HCT116 (cell line): ENCODE measurements at regions not wholly inside any gene's neighbourhood (a gene's known extent, or its start where the extent isn't known, plus 50 kb on each side); places are given as distances from the start of the nearest gene placed in this dataset.

ENCODE experiments used
- ATAC-seq: fragments of 200-7000 bp; cut with Tn5 transposase; 2 replicates; pipeline ENCODE4 v1.9.1; 2020; ENCODE audit warnings: mild to moderate bottlenecking, moderate library complexity
- BruUV-seq: library from RNA; stranded (reverse); fragments of 400-500 nt; replicated peaks from 2 replicates; lab custom pipeline; 2021; lab: Mats Ljungman, UMichigan
- CTCF ChIA-PET: fragments of 300-600 bp; sonication (Branson Sonifier 250); formaldehyde crosslinking; loops from one replicate; lab custom pipeline; 2021; ENCODE audit warnings: antibody characterized with exemption; lab: Charles Lee
- POLR2A ChIA-PET: fragments of 300-600, 350-600 bp; sonication (Branson Sonifier 250); formaldehyde crosslinking; loops from one replicate; lab custom pipeline; 2021; ENCODE audit warnings: antibody characterized with exemption; lab: Charles Lee
- RAD21 ChIA-PET, 2 experiments: fragments of 300-600 bp; sonication (Branson Sonifier 250); formaldehyde crosslinking; loops; one replicate each; lab custom pipeline; 2023; ENCODE audit warnings: low total read pairs in 2 of 2; ENCODE audit not compliant: uncharacterized antibody in 2 of 2, unreplicated experiment in 2 of 2, low non-redundant PET in 1 of 2; lab: Charles Lee
- DNase-seq: peaks from one replicate; pipeline ENCODE4 v3.0.0-alpha.2; 2010; ENCODE audit warnings: low read depth, low spot score
- H2AFZ ChIP-seq: fragments of 200-600 bp; shearing (Covaris generic), sonication (generic); 2 replicates; pipeline ENCODE4 v1.6.1; 2017; ENCODE audit warnings: low read depth, mixed run types, mixed read lengths, antibody characterized with exemption, low read length; ENCODE audit not compliant: poor library complexity, severe bottlenecking
- H3K27ac ChIP-seq: 2 replicates; pipeline ENCODE4 v1.5.1; 2012; ENCODE audit warnings: low read depth, low read length
- H3K27me3 ChIP-seq: fragments of 200-600 bp; sonication (generic); 2 replicates; pipeline ENCODE4 v1.6.1; 2016; ENCODE audit warnings: mixed run types, low read length, mixed read lengths; ENCODE audit not compliant: insufficient read depth
- H3K36me3 ChIP-seq, 2 experiments: fragments of 200-500 bp in 1 of 2; fragments of 200-600 bp in 1 of 2; sonication (Bioruptor generic) in 1 of 2; sonication (generic) in 1 of 2; 2 replicates each; pipeline versions ENCODE4 v1.5.1 to v1.6.1; 2014 to 2016; ENCODE audit warnings: low read length in 2 of 2, inconsistent platforms in 1 of 2, mixed read lengths in 1 of 2, mixed run types in 1 of 2; ENCODE audit not compliant: insufficient read depth in 2 of 2, control insufficient read depth in 1 of 2
- H3K4me1 ChIP-seq, 2 experiments: fragments of 200-600 bp in 1 of 2; sonication (generic) in 1 of 2; 2 replicates each; pipeline versions ENCODE4 v1.5.1 to v1.6.1; 2012 to 2017; ENCODE audit warnings: low read length in 2 of 2, inconsistent platforms in 1 of 2, mild to moderate bottlenecking in 1 of 2, mixed read lengths in 1 of 2, mixed run types in 1 of 2, moderate library complexity in 1 of 2; ENCODE audit not compliant: insufficient read depth in 2 of 2, control insufficient read depth in 1 of 2
- H3K4me2 ChIP-seq: fragments of 200-600 bp; sonication (generic); 2 replicates; pipeline ENCODE4 v1.6.1; 2017; ENCODE audit warnings: mixed run types, low read length, mixed read lengths
- H3K4me3 ChIP-seq, 2 experiments: fragments of 200-600 bp in 1 of 2; sonication (generic) in 1 of 2; replicated peaks in 1 of 2; 2 replicates each; pipeline ENCODE4 v1.5.1; 2011 to 2016; ENCODE audit warnings: low read length in 2 of 2, control low read depth in 1 of 2, low read depth in 1 of 2, mild to moderate bottlenecking in 1 of 2, mixed read lengths in 1 of 2, mixed run types in 1 of 2
- H3K79me2 ChIP-seq: fragments of 200-600 bp; sonication (generic); 2 replicates; pipeline ENCODE4 v1.6.1; 2017; ENCODE audit warnings: mild to moderate bottlenecking, mixed run types, low read length, moderate library complexity, mixed read lengths; ENCODE audit not compliant: insufficient read depth
- H3K9ac ChIP-seq: fragments of 200-600 bp; sonication (generic); 2 replicates; pipeline ENCODE4 v1.6.1; 2016; ENCODE audit warnings: low read length, mixed read lengths
- H3K9me2 ChIP-seq: fragments of 200-600 bp; sonication (generic), shearing (Covaris generic); 2 replicates; pipeline ENCODE4 v1.6.1; 2017; ENCODE audit warnings: mixed run types, mild to moderate bottlenecking, moderate library complexity; ENCODE audit not compliant: insufficient read depth
- H3K9me3 ChIP-seq, 2 experiments: fragments of 200-500 bp in 1 of 2; fragments of 200-600 bp in 1 of 2; sonication (Bioruptor generic) in 1 of 2; sonication (generic) in 1 of 2; 2 replicates each; pipeline ENCODE4 v1.6.1; 2014 to 2017; ENCODE audit warnings: low read length in 2 of 2, mixed read lengths in 2 of 2, inconsistent platforms in 1 of 2, low read depth in 1 of 2, mild to moderate bottlenecking in 1 of 2, mixed run types in 1 of 2, moderate library complexity in 1 of 2; ENCODE audit not compliant: control insufficient read depth in 1 of 2, insufficient read depth in 1 of 2
- H4K20me1 ChIP-seq: fragments of 200-600 bp; sonication (generic), shearing (Covaris generic); 2 replicates; pipeline ENCODE4 v1.6.1; 2017; ENCODE audit warnings: mixed run types, mild to moderate bottlenecking, moderate library complexity; ENCODE audit not compliant: insufficient read depth
- CTCF ChIP-seq, 3 experiments: fragments of 200-600 bp in 1 of 3; sonication (generic) in 1 of 3; IDR thresholded peaks in 2 of 3; conservative IDR thresholded peaks in 1 of 3; 2 replicates each; pipeline ENCODE4 v1.5.1; 2012 to 2017; ENCODE audit warnings: low read depth in 2 of 3, low read length in 2 of 3, antibody characterized with exemption in 1 of 3, borderline replicate concordance in 1 of 3, control low read depth in 1 of 3, mild to moderate bottlenecking in 1 of 3, mixed read lengths in 1 of 3, mixed run types in 1 of 3, moderate library complexity in 1 of 3; ENCODE audit not compliant: insufficient read depth in 1 of 3
- EZH2 ChIP-seq: fragments of 200-600 bp; sonication (generic); IDR thresholded peaks from 2 replicates; pipeline ENCODE4 v1.6.1; 2017; ENCODE audit warnings: antibody characterized with exemption, mixed run types
- MAX ChIP-seq: IDR thresholded peaks from 2 replicates; pipeline ENCODE4 v1.6.1; 2012
- SIN3A ChIP-seq: IDR thresholded peaks from 2 replicates; pipeline ENCODE4 v1.6.1; 2012; ENCODE audit warnings: low read depth
- SRF ChIP-seq: IDR thresholded peaks from 2 replicates; pipeline ENCODE4 v1.6.1; 2012; ENCODE audit warnings: low read depth
- ZFX ChIP-seq: fragments of 450-650 bp; IDR thresholded peaks from 2 replicates; pipeline ENCODE4 v1.6.1; 2017
- intact Hi-C: fragments of 100-400 bp; cut with micrococcal nuclease; formaldehyde crosslinking; loops from 2 replicates; pipeline ENCODE4 v1.10.0; 2022

GRCh38 chr14:30287579-30288445, 271.1 kb upstream of the G2E3 start:
- CTCF ChIA-PET: interaction anchor here (1.7 kb wide), 1 partner anchor 17 kb away, joined by 5 read pairs; no protein-coding TSS in a partner anchor
- H3K4me2 ChIP-seq: no peak overlapping the region
- intact Hi-C loops: no loop called here

More at GRCh38 chr14:30287579-30288445, 271.1 kb upstream of the G2E3 start:
- Histone ChIP-seq H3K9me3 (no peaks in the 10 kb centered on the region), H3K79me2 (no peaks in the 10 kb centered on the region), H3K27ac (no peak overlapping the region), H2AFZ (no peak overlapping the region), H3K9ac (no peak overlapping the region), H3K4me3 (no peak overlapping the region), H3K27me3 (no peaks in the 10 kb centered on the region), H3K9me2 (no peaks in the 10 kb centered on the region), H4K20me1 (no peaks in the 10 kb centered on the region), H3K4me1 (no peaks in the 10 kb centered on the region), H3K36me3 (no peaks in the 10 kb centered on the region)
- ATAC-seq (no peak), DNase-seq (no peak)
- BruUV-seq: no TSS peak
- ChIA-PET POLR2A (no interaction called here), RAD21 (no interaction called here)
- no peak for TF ChIP-seq MAX
- no peak for TF ChIP-seq ZFX
- TF ChIP-seq CTCF (IDR thresholded peaks at IDR 0.05 in 2 of 3, conservative IDR thresholded peaks at IDR 0.05 in 1 of 3; ENCODE audit: borderline replicate concordance in 1 of 3, insufficient read depth in 1 of 3, low read depth in 2 of 3, low read length in 2 of 3): no peak
- TF ChIP-seq SIN3A: no peak
- no peak for TF ChIP-seq EZH2
- TF ChIP-seq SRF: no peak
